Activated T-cell treated with anti-CD3 and anti-CD28 coated beads, Interleukin-2, amount 50 U/mL, for 4 hours (primary cell): ENCODE measurements at regions not wholly inside any gene's neighbourhood (a gene's known extent, or its start where the extent isn't known, plus 50 kb on each side); places are given as distances from the start of the nearest gene placed in this dataset.
A peak's percentile ranks its signal among the peaks of the same experiment; 100 is the strongest.

Experiments used
- ATAC-seq, 2 donors: fragments of 200-7000 bp; cut with Tn5 transposase; one replicate each; pipeline ENCODE4 v1.10.0; 2021
- DNase-seq: peaks from one replicate; pipeline ENCODE4 v3.0.0-alpha.2; 2020
- H3K27me3 Mint-ChIP-seq: one replicate; pipeline ENCODE4 v1.8.0; 2021; ENCODE audit warnings: low read depth, mixed read lengths
- H3K36me3 Mint-ChIP-seq: one replicate; pipeline ENCODE4 v1.8.0; 2022; ENCODE audit warnings: mixed read lengths; ENCODE audit not compliant: insufficient read depth
- H3K4me1 Mint-ChIP-seq: one replicate; pipeline ENCODE4 v1.8.0; 2021; ENCODE audit warnings: low read depth, mixed read lengths
- H3K4me3 Mint-ChIP-seq: one replicate; pipeline ENCODE4 v1.8.0; 2021; ENCODE audit warnings: mild to moderate bottlenecking, moderate library complexity, mixed read lengths
- H3K9me3 Mint-ChIP-seq: one replicate; pipeline ENCODE4 v1.8.0; 2021; ENCODE audit warnings: mixed read lengths

DNA sequence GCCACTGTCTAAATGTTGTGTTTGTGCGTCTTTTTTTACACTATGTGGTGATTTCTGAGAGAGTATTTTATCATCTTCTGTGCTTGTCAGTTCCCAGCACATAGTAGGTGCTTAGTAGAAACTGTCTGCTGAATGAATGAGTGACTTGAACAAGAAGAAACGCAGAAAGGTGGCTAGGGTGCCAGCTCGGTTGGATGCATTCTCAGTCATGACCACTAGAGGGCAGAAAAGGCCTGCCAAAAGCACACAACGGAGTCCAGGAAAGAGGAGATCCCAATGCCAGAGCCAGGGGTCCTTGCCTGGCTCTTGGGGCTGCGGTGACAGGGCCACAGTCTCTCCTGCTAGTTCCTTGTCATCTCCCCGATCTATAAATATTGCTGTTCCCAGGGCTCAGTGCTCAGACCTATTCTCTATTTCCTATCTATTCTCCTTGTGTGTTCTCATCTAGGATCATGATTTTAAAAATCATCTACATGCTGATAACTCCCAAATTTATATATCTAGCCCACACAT lies 57.3 kb upstream of the CCL1 start:
- Mint-ChIP-seq H3K9me3 (no peaks in the 10 kb centered on the region), H3K36me3 (no peaks in the 10 kb centered on the region), H3K27me3 (peaks cover 48% of the 10 kb centered on the region), H3K4me1 (no peaks in the 10 kb centered on the region), H3K4me3 (no peak overlapping the region)
- peak in 1 of 2 donors; percentile 50 for ATAC-seq
- DNase-seq, result peak; percentile 61

DNA sequence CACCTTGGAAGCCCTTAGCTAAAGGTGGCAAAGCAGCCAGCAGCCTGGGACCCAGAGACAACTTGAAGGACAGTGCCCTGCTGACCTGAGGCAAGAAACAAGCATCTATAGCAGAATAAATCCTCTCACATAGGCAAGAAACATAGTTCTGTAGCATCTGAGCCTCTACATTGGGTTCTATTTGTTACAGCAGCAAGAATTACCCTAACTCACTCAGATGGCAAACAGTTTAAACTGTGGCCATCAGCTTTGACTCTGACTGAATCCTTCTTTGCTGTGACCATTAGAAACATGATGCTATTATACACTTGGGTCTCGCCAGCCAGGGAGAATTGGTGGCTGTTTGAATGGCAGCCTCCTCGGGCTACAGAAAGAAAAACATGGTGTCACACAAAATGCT lies 53.1 kb upstream of the CCL1 start:
- H3K9me3 Mint-ChIP-seq, result no peaks in the 10 kb centered on the region
- peaks cover 2% of the 10 kb centered on the region for H3K4me1 Mint-ChIP-seq
- H3K36me3 Mint-ChIP-seq, result no peaks in the 10 kb centered on the region
- H3K4me3 Mint-ChIP-seq, result no peak overlapping the region
- ATAC-seq, result no peak
- peaks cover 41% of the 10 kb centered on the region for H3K27me3 Mint-ChIP-seq
- DNase-seq, result no peak

DNA sequence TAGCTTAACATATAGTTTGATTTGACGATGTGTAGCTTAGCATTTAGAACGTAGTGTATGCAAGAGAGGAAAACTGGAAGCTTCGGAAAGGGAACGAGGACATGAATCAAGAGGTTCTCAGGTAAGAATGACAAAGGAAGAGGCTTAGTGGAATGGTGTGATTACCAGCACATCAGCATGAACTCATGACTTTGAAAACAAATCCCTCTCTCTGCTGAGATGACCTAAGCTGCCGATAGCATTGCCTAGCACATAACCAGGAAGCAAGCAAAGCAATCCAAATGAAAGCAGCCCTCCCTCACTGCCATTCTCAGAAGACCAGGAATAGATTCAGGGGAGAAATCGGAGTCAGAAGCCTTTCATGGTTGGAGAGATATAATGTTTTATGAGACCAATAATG lies 51.3 kb upstream of the CCL1 start:
- Mint-ChIP-seq H3K4me3 (no peak overlapping the region), H3K36me3 (no peaks in the 10 kb centered on the region), H3K9me3 (no peaks in the 10 kb centered on the region), H3K4me1 (peaks cover 2% of the 10 kb centered on the region), H3K27me3 (peaks cover 29% of the 10 kb centered on the region)
- DNase-seq (no peak), ATAC-seq (no peak)

DNA sequence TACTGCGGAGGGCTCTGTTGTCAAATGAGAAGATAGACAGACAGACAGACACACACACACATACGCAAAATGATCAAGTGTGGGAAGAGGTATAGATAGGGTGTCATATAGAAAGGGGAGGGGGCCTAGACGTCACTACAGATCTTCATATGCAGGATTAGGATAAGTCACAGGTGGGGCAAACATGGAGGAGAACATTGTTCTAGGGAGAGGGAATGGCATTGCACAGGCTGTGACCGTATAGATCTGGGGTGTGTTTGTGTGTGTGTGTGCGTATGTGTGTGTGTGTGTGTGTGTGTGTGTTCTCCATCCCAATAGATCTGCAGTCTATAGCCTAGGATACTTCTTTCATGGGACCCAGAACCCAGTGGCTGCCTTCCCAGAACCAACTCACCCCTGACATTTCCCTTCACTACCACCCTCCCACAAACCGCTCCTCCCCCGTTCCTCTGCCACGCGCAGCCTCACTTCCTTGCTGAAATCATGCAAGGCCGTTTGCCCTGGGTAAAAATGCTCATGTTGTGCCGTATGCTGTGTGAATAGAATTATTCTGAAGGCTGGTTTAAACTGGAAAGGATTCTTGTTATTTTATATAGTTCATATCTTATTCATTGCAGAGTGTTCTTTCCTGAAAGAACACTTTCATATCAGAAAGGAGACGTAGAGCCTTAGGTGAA lies 50.5 kb upstream of the CCL1 start:
- ATAC-seq (no peak), DNase-seq (no peak)
- H3K9me3 Mint-ChIP-seq, result no peaks in the 10 kb centered on the region
- peaks cover 32% of the 10 kb centered on the region for H3K27me3 Mint-ChIP-seq
- H3K4me3 Mint-ChIP-seq, result no peak overlapping the region
- peaks cover 2% of the 10 kb centered on the region for H3K4me1 Mint-ChIP-seq
- H3K36me3 Mint-ChIP-seq, result no peaks in the 10 kb centered on the region

DNA sequence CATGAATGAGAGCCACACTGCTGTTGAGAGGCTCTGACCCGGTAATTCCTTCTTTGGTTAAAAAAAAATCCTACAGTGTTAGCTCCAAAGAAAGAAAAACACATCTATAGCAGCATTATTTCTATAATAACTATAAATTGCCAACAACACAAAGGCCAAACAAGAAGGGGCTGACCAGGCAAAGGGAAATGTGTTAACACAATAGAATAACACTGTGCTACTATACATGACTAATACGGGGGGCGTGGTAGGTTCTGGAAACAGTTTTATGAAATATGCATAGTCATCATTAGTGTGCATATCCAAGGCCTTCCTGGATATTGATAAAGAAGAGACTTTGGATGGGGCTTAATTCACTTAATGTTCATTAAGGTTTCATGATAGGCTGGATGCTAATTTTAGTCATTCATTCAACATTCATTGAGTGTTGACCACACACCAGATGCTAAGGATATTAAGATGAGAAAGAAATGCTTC lies 50.0 kb upstream of the CCL1 start:
- Mint-ChIP-seq H3K9me3 (no peaks in the 10 kb centered on the region), H3K27me3 (peaks cover 35% of the 10 kb centered on the region), H3K4me1 (peaks cover 2% of the 10 kb centered on the region), H3K4me3 (no peak overlapping the region), H3K36me3 (no peaks in the 10 kb centered on the region)
- DNase-seq (no peak), ATAC-seq (no peak)
